A673 (cell line): ENCODE measurements at regions not wholly inside any gene's neighbourhood (a gene's known extent, or its start where the extent isn't known, plus 50 kb on each side); places are given as distances from the start of the nearest gene placed in this dataset.

Source experiments
- BruUV-seq: library from RNA; stranded (reverse); fragments of 400-500 nt; replicated peaks from 2 replicates; lab custom pipeline; 2021; lab: Mats Ljungman, UMichigan
- CTCF ChIA-PET: fragments of 300-600 bp; sonication (Branson Sonifier 250); formaldehyde crosslinking; loops from one replicate; lab custom pipeline; 2022; ENCODE audit warnings: antibody characterized with exemption; lab: Charles Lee
- POLR2A ChIA-PET: fragments of 300-600 bp; sonication (Branson Sonifier 250); formaldehyde crosslinking; loops from one replicate; lab custom pipeline; 2022; ENCODE audit warnings: antibody characterized with exemption; ENCODE audit not compliant: low non-redundant PET; lab: Charles Lee
- DNase-seq: peaks from one replicate; pipeline ENCODE4 v3.0.0-alpha.2; 2015; ENCODE audit warnings: low spot score
- H3K27ac ChIP-seq: fragments of 200-600 bp; sonication (generic); 2 replicates; pipeline ENCODE4 v1.5.1; 2016; ENCODE audit warnings: mixed run types, low read depth, mild to moderate bottlenecking, mixed read lengths, antibody characterized with exemption, low read length; ENCODE audit not compliant: poor library complexity, severe bottlenecking
- H3K27me3 ChIP-seq: fragments of 200-600 bp; sonication (generic); replicated peaks from 2 replicates; pipeline ENCODE4 v1.6.1; 2017; ENCODE audit warnings: mixed run types, low read depth, mild to moderate bottlenecking, mixed read lengths, antibody characterized with exemption, low read length; ENCODE audit not compliant: insufficient read depth, poor library complexity
- H3K36me3 ChIP-seq: fragments of 200-600 bp; sonication (generic); 2 replicates; pipeline ENCODE4 v1.6.1; 2016; ENCODE audit warnings: mixed run types, mild to moderate bottlenecking, mixed read lengths, antibody characterized with exemption, low read length; ENCODE audit not compliant: insufficient read depth, poor library complexity, severe bottlenecking
- H3K4me1 ChIP-seq: fragments of 200-600 bp; sonication (generic); 2 replicates; pipeline ENCODE4 v1.6.1; 2017; ENCODE audit warnings: mixed run types, mild to moderate bottlenecking, mixed read lengths, antibody characterized with exemption, low read length; ENCODE audit not compliant: insufficient read depth, poor library complexity, severe bottlenecking
- H3K4me3 ChIP-seq: fragments of 200-600 bp; sonication (generic); 2 replicates; pipeline ENCODE4 v1.5.1; 2016; ENCODE audit warnings: low read depth, mixed run types, mild to moderate bottlenecking, mixed read lengths, low read length; ENCODE audit not compliant: poor library complexity, severe bottlenecking
- H3K9me3 ChIP-seq: fragments of 200-600 bp; sonication (generic); 2 replicates; pipeline ENCODE4 v1.6.1; 2016; ENCODE audit warnings: mixed run types, low read depth, mild to moderate bottlenecking, mixed read lengths, antibody characterized with exemption, low read length; ENCODE audit not compliant: poor library complexity, severe bottlenecking
- CTCF ChIP-seq: fragments of 300-800, 200-600 bp; sonication (generic); conservative IDR thresholded peaks from 2 replicates; pipeline ENCODE4 v1.5.1; 2017; ENCODE audit warnings: low read depth, mild to moderate bottlenecking, antibody characterized with exemption, low read length, moderate library complexity, mixed read lengths
- EZH2 ChIP-seq: fragments of 200-600 bp; sonication (generic); IDR thresholded peaks from 2 replicates; pipeline ENCODE4 v1.6.1; 2017; ENCODE audit warnings: borderline replicate concordance, low read depth, mild to moderate bottlenecking, mixed read lengths, antibody characterized with exemption, low read length; ENCODE audit not compliant: poor library complexity, severe bottlenecking
- intact Hi-C: fragments of 100-400 bp; cut with micrococcal nuclease; formaldehyde crosslinking; loops from one replicate; pipeline ENCODE4 v1.10.0; 2022; ENCODE audit not compliant: unreplicated experiment

GRCh38 chr13:22063416-22064124, 392.7 kb downstream of the FGF9 start:
- H3K27me3 ChIP-seq: no peaks in the 10 kb centered on the region
- CTCF ChIA-PET: no interaction called here
- DNase-seq: no peak
- no TSS peak for BruUV-seq
- H3K27ac ChIP-seq: no peak overlapping the region
- no peak overlapping the region for H3K4me3 ChIP-seq
- intact Hi-C loops: no loop called here
- POLR2A ChIA-PET: no interaction called here
- no peak for TF ChIP-seq EZH2
- TF ChIP-seq CTCF: no peak
- H3K4me1 ChIP-seq: no peaks in the 10 kb centered on the region
- H3K9me3 ChIP-seq: no peaks in the 10 kb centered on the region
- H3K36me3 ChIP-seq: no peaks in the 10 kb centered on the region

GRCh38 chr13:22064854-22065620, 394.2 kb downstream of the FGF9 start:
- Histone ChIP-seq H3K4me3 (no peak overlapping the region), H3K36me3 (no peaks in the 10 kb centered on the region), H3K27ac (no peak overlapping the region), H3K4me1 (no peaks in the 10 kb centered on the region), H3K27me3 (no peaks in the 10 kb centered on the region), H3K9me3 (no peaks in the 10 kb centered on the region)
- intact Hi-C loops: no loop called here
- TF ChIP-seq EZH2 (no peak), CTCF (no peak)
- POLR2A ChIA-PET: no interaction called here
- DNase-seq: no peak
- CTCF ChIA-PET: no interaction called here
- BruUV-seq: no TSS peak

GRCh38 chr13:22073718-22074117, 402.8 kb downstream of the FGF9 start:
- BruUV-seq: no TSS peak
- Histone ChIP-seq H3K4me3 (no peak overlapping the region), H3K36me3 (no peaks in the 10 kb centered on the region), H3K4me1 (no peaks in the 10 kb centered on the region), H3K27ac (no peak overlapping the region), H3K27me3 (no peaks in the 10 kb centered on the region), H3K9me3 (no peaks in the 10 kb centered on the region)
- ChIA-PET POLR2A (no interaction called here), CTCF (no interaction called here)
- DNase-seq: no peak
- TF ChIP-seq CTCF (no peak), EZH2 (no peak)
- intact Hi-C loops: no loop called here
